Muscle of leg (tissue), 3 donors: ENCODE measurements at regions not wholly inside any gene's neighbourhood (a gene's known extent, or its start where the extent isn't known, plus 50 kb on each side); places are given as distances from the start of the nearest gene placed in this dataset.

Source experiments
- DNase-seq: peaks from one replicate; pipeline ENCODE4 v3.0.0; 2013
- H3K27ac ChIP-seq: one replicate; pipeline ENCODE4 v1.5.1; 2013; ENCODE audit warnings: mild to moderate bottlenecking, low read length, control low read depth
- H3K27me3 ChIP-seq: one replicate; pipeline ENCODE4 v1.6.1; 2013; ENCODE audit warnings: low read length; ENCODE audit not compliant: control insufficient read depth, insufficient read depth
- H3K36me3 ChIP-seq: one replicate; pipeline ENCODE4 v1.6.1; 2013; ENCODE audit warnings: low read length; ENCODE audit not compliant: control insufficient read depth, insufficient read depth
- H3K4me1 ChIP-seq: one replicate; pipeline ENCODE4 v1.6.1; 2013; ENCODE audit warnings: low read length; ENCODE audit not compliant: control insufficient read depth, insufficient read depth
- H3K4me3 ChIP-seq: one replicate; pipeline ENCODE4 v1.5.1; 2013; ENCODE audit warnings: low read length, control low read depth
- H3K9me3 ChIP-seq: replicated peaks from 2 replicates; pipeline ENCODE4 v1.6.1; 2013; ENCODE audit warnings: low read depth, low read length; ENCODE audit not compliant: control insufficient read depth
- WGBS: methylation state at CpG from one replicate; pipeline ENCODE4 v1.1.5; 2013; ENCODE audit warnings: missing lambda C conversion rate; ENCODE audit not compliant: insufficient coverage; 5-methylcytosine and 5-hydroxymethylcytosine counted together

DNA sequence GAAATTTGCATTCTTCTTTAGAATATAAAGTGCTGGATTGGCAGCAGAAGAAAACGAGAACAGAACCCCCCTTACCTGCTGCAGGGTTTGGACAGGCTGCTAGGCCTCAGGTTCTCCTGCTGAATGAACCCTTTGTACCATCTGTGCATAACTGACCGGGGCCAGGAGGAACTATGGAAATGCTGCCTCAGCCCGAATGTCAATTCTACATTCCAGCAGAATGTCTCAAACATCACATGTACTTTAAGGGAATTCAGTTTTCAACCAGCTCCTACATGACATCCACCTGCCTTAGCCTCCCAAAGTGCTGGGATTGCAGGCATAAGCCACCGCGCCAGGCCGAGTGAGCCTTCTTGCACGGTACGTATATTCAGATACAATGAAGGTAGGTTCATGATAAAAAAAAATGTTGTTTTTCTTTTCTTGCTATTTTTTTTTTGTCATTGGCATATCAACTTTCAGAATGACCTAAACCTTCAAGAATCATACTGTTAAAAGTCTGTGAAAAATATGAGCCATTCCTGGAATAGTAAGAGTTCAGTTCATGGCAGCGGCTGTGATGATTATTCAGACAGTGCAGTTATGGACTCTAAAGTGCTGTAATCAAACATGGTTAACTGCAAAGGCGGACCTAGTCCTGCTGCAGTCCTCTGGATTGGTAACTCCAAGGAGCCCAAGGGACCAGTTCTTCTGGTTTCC is 84.4 kb upstream of the TNS3 start:
- Histone ChIP-seq H3K4me1 (peaks cover 2% of the 10 kb centered on the region), H3K36me3 (no peaks in the 10 kb centered on the region), H3K27me3 (no peaks in the 10 kb centered on the region), H3K4me3 (no peak overlapping the region), H3K9me3 (no peaks in the 10 kb centered on the region), H3K27ac (peak overlapping the region; percentile 13)
- DNase-seq, result peak; percentile 64
- 59% methylated on average over 4 of the region's 10 CpGs for WGBS

DNA sequence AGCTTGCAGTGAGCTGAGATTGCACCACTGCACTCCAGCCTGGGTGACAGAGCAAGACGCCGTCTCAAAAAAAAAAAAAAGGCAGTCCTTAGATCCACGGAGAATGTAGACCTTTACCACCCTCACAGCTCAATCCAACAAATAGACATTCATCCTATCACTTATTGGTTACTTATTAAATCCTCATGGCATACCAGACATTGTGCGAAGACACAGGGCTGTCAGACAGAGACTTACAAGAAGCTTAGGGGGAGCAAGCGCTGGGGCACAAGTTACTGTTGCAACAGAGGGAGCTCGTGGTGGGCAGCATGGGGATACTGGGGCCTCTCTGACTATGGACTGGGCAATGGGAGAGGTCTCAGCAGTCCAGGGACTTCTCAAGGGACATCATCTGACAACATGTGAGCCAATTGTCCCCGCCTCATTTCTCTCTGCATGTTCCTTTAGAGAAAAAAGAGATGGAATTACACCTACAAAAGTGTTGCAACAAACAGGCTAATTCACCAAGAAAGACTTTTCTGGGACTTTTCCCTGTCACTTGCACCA is 82.8 kb upstream of the TNS3 start:
- no peaks in the 10 kb centered on the region for H3K27me3 ChIP-seq
- no peak for DNase-seq
- peaks cover 2% of the 10 kb centered on the region for H3K4me1 ChIP-seq
- H3K9me3 ChIP-seq, result no peaks in the 10 kb centered on the region
- no peak overlapping the region for H3K27ac ChIP-seq
- H3K4me3 ChIP-seq, result no peak overlapping the region
- H3K36me3 ChIP-seq, result no peaks in the 10 kb centered on the region
- 90% methylated on average over 3 of the region's 7 CpGs for WGBS

DNA sequence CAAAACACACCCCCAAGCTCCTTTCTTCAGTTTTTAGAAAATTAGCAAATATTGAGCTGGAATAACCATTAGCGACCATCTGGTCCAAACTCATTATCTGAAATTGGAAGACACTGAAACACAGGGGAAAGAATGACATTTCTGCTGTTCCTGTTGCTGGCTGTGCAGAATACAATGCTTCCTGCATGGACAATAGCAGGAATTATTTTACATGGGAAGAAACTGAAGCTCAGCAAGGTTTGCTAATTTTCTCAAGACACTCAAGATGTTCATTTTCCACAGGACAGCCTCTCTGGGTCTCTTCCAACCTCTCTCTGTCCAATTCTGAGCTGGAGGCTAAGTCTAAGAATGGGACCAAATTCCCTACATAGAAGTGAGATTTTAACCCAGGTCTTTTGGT is 81.9 kb upstream of the TNS3 start:
- no peak overlapping the region for H3K4me3 ChIP-seq
- no peaks in the 10 kb centered on the region for H3K9me3 ChIP-seq
- H3K36me3 ChIP-seq, result no peaks in the 10 kb centered on the region
- WGBS, result 80% methylated on average over 1 of the region's 1 CpG
- H3K27me3 ChIP-seq, result no peaks in the 10 kb centered on the region
- peak; percentile 83 for DNase-seq
- H3K27ac ChIP-seq, result no peak overlapping the region
- H3K4me1 ChIP-seq, result peaks cover 2% of the 10 kb centered on the region

DNA sequence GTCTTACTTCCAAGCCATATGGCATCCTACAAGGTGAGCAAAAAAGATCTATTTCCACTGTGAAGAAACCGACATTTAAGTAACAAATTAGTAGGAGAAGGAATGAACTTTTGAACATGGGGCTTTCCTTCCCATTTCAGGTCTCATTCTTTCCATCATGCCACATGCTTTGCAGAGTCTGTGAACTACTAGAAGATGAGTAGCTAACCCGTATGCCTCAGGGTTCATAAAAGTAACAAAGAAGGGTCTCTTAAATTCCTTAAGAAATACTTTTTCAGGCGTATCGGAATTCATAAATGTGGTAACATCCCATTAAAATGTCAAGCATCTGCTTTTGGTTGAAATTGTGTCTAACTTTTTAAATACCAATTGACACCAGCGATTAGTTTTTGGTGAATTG is 81.3 kb upstream of the TNS3 start:
- peak overlapping the region; percentile 4 for H3K27ac ChIP-seq
- DNase-seq, result peak; percentile 61
- H3K4me3 ChIP-seq, result no peak overlapping the region
- H3K27me3 ChIP-seq, result no peaks in the 10 kb centered on the region
- no peaks in the 10 kb centered on the region for H3K9me3 ChIP-seq
- H3K36me3 ChIP-seq, result no peaks in the 10 kb centered on the region
- peaks cover 2% of the 10 kb centered on the region for H3K4me1 ChIP-seq
- no CpG with 5 or more reads among the region's 5 CpGs for WGBS

DNA sequence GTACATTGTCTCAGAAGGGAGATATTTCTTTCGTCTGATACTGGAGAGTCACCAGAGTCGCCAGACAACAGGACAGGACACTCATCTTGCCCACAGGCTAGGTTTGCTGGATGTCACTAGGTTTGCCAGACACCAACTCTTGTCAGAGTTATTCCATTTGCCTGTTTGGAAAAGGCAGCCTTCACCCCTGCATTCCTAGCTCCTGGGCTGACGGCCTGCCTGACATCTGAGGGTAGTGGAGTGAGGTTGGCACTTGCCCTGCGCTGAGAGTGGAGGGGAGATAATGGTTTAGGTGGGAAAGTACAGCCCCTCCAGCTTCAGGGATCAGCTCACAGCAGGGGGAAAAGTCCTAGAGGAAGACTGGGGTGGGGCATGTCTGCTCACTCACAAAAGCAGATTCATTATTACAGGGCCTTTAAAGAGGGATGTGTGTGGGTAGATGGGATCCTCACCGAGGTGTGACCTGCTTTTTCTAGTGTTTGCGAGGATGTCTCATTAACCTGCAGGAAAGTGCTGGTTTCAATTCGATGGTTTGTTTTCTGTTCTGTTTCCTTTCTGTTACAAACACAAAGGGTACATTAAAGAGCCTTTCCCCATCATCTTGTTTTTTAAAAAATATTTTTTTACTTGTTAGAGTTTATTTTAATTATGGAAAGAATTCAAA is 79.3 kb upstream of the TNS3 start:
- Histone ChIP-seq H3K27ac (no peak overlapping the region), H3K9me3 (no peaks in the 10 kb centered on the region), H3K4me3 (no peak overlapping the region), H3K27me3 (no peaks in the 10 kb centered on the region), H3K36me3 (no peaks in the 10 kb centered on the region), H3K4me1 (no peaks in the 10 kb centered on the region)
- DNase-seq, result no peak
- WGBS, result 67% methylated on average over 3 of the region's 7 CpGs

DNA sequence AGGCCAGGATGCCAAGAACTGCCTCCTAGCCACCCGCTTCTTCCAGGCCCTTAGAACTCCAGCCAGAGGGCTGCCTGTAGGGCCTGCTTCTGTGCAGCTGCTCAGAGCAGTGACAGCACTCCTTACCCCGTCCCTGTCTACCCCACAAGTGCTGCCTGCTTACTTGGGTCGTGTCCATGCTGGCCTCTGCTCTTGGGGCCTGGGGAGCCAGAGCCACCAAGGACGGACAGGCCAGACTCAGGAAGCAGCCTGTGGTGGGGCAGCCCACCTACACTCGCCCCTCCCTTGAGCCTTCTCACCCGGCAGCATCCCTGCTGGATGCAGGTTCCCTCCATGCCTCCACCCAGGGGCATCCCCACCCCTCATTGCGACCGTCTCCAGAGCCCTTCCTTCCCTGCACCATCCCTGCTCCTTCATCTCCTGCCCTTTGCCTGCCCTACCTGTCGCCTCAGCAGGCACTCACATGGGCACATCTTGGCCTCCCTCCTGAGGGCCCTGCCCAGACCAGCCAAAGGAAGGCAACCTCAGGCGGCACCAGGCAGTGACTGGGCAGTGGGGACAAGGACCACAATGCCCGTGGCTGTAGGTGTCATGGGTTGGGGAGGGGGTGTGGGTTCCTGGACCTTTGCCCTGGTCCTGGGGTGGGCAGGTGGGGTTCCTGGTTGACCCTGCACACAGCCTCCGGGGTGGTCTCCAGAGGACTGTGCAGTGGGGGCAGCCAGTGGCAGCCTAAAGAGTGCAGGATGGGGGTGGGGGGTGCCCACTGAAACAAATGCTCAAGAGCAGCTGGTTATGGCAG is 78.0 kb upstream of the TNS3 start:
- 79% methylated on average over 9 of the region's 12 CpGs for WGBS

DNA sequence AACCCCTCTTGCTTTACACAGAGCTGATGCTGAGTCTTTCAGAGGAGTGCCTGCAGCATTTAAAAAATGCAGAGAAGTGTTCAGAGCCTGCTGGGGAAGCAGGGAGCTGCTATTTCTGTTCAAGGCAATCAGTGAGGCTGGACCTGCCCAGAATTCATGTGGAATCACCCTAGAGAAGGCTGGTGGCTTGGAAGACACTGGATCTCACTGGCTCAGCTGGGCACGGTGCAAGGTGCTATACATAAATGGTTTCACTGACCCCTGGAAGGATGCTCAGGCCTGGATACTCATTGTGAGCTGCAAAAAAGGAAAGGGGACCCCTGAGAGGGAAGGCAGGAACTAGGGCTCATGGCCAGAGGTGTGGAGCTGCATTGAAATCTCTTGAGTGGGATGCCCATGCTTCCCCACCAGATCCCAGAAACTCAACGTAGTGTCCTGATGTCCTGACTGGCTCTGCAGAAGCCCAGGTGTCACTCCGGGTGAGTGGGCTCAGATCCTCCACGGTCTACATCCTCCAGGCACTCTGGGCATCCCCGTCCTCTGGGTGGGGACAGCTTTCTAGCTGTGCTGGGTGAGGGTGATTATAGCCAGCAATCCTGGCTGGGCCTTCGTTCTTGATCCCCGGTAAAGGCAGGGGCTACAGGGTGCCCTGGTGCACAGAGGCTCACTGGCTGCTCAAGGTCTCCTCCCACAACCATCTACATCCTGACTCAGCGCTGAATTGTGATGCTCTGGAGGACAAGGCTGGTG is 77.2 kb upstream of the TNS3 start:
- Histone ChIP-seq H3K36me3 (no peaks in the 10 kb centered on the region), H3K27me3 (no peaks in the 10 kb centered on the region), H3K4me3 (no peak overlapping the region), H3K27ac (no peak overlapping the region), H3K9me3 (no peaks in the 10 kb centered on the region), H3K4me1 (peaks cover 4% of the 10 kb centered on the region)
- DNase-seq, result no peak
- WGBS, result 71% methylated on average over 3 of the region's 8 CpGs

More for the DNA sequence above, 78.0 kb upstream of the TNS3 start:
- Histone ChIP-seq H3K4me1 (peaks cover 2% of the 10 kb centered on the region), H3K27ac (no peak overlapping the region), H3K9me3 (no peaks in the 10 kb centered on the region), H3K4me3 (no peak overlapping the region), H3K36me3 (no peaks in the 10 kb centered on the region), H3K27me3 (no peaks in the 10 kb centered on the region)
- DNase-seq, result no peak

DNA sequence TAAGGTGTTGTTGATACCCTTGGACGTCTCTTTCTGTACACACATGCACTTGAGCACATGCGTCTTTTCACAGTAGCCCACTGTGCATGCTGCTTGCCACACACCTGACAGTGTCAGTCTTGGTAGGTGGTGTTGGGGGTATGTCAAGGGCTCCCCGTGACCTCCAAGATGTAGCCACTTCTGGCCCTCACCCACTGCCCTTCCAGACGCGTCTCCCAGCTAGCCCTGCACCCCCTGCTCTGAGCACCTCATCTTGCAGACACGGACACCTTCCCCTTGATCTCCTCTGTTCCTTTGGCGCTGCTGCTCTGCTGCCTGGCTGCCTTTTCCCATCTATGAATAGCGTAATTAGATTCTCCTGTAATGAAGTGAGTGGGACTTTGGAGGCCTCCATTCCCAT is 75.2 kb upstream of the TNS3 start:
- Histone ChIP-seq H3K27ac (no peak overlapping the region), H3K27me3 (no peaks in the 10 kb centered on the region), H3K9me3 (no peaks in the 10 kb centered on the region), H3K36me3 (no peaks in the 10 kb centered on the region), H3K4me3 (no peak overlapping the region), H3K4me1 (peaks cover 6% of the 10 kb centered on the region)
- no peak for DNase-seq
- WGBS, result 100% methylated on average over 1 of the region's 8 CpGs

DNA sequence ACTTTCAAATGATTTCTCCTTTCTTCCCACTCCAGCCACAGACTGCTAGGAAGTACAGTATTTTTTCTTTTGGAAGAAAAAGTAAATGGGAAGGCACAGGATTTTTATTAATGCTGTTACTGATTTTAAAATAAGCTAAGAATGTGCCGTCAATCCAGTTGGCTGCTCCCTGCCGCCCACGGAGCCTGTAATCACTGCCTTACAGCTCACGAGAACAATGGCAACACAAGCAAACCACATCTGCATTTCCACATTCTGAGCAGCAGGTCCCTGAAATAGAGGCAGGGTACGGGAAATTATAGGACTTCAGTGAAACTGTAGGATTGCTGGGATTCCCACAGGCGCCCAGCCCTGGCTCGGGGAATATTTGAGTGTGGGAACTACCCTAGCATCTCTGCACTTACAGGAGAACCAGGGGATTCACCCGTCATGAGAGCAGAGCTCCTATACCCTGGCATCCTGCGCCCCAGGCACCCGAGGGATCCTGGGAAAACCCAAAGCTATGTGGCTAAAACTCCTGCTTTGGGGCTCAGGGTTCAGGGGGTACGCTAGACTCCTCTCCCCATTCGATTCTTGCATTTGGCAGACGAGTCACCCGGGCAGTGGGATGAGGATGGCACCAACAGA is 72.9 kb upstream of the TNS3 start:
- Histone ChIP-seq H3K27me3 (no peaks in the 10 kb centered on the region), H3K4me1 (peaks cover 6% of the 10 kb centered on the region), H3K4me3 (no peak overlapping the region), H3K27ac (no peak overlapping the region), H3K9me3 (no peaks in the 10 kb centered on the region), H3K36me3 (no peaks in the 10 kb centered on the region)
- DNase-seq, result peak; percentile 43
- 89% methylated on average over 5 of the region's 14 CpGs for WGBS
